Neural progenitor cell (in vitro differentiated cells): ENCODE measurements at regions not wholly inside any gene's neighbourhood (a gene's known extent, or its start where the extent isn't known, plus 50 kb on each side); places are given as distances from the start of the nearest gene placed in this dataset.

Experiments
- CTCF ChIP-seq: fragments of 200-600 bp; sonication (generic); IDR thresholded peaks from 2 replicates; pipeline ENCODE4 v1.5.1; 2017; ENCODE audit warnings: antibody characterized with exemption, mild to moderate bottlenecking
- EZH2phosphoT487 ChIP-seq: fragments of 200-600 bp; sonication (generic); IDR thresholded peaks from 2 replicates; pipeline ENCODE4 v1.6.1; 2017; ENCODE audit warnings: antibody characterized with exemption

DNA sequence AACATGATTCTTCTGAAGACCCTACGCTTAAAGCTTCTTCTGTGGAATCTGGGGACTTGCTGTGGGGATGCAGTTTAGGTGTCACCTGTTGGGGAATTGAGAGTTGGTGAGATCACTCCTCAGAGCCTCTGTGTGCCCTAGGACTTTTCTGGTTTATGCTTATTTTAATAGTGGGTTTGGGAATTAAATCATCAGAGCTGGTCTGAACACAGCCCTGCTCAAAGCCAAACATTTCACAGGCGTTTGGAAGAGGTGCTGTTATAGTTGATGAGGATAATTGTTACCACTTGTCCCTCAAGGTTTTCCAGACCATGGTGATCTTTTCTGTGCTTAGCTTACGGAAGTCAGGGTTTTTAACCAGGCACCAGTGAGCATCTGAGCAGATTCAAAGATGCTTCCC, 106.1 kb downstream of the EBLN1 start:
- no peak for TF ChIP-seq CTCF
- TF ChIP-seq EZH2phosphoT487: no peak
